ENCODE measurements at regions not wholly inside any gene's neighbourhood (a gene's known extent, or its start where the extent isn't known, plus 50 kb on each side); places are given as distances from the start of the nearest gene placed in this dataset.
A peak's percentile ranks its signal among the peaks of the same experiment; 100 is the strongest.

- TF ChIP-seq ZSCAN20 (CRISPR knock-in tag; IDR thresholded peaks at IDR 0.05; ENCODE audit: borderline replicate concordance) (no peak), BRF2 (CRISPR knock-in tag; IDR thresholded peaks at IDR 0.05) (no peak), PAF1 (CRISPR knock-in tag; IDR thresholded peaks at IDR 0.05) (no peak), CEBPB (IDR thresholded peaks at IDR 0.05; ENCODE audit: borderline replicate concordance, low read depth, low read length) (peak; percentile 81), ZNF143 (CRISPR knock-in tag; IDR thresholded peaks at IDR 0.05) (no peak), FOSL1 (CRISPR knock-in tag; IDR thresholded peaks at IDR 0.05; ENCODE audit: borderline replicate concordance) (no peak), ZNF33A (CRISPR knock-in tag; IDR thresholded peaks at IDR 0.05; ENCODE audit: borderline replicate concordance) (no peak), ZNF20 (CRISPR knock-in tag; IDR thresholded peaks at IDR 0.05) (no peak), ZBTB33 (CRISPR knock-in tag; IDR thresholded peaks at IDR 0.05) (no peak), BRD4 (CRISPR knock-in tag; IDR thresholded peaks at IDR 0.05) (no peak), DMAP1 (CRISPR knock-in tag; IDR thresholded peaks at IDR 0.05) (no peak), ZNF646 (CRISPR knock-in tag; IDR thresholded peaks at IDR 0.05) (no peak), TEAD3 (CRISPR knock-in tag; optimal IDR thresholded peaks at IDR 0.05; ENCODE audit: borderline replicate concordance) (no peak), IRF1 (CRISPR knock-in tag; IDR thresholded peaks at IDR 0.05; ENCODE audit: low read depth) (no peak), THRA (CRISPR knock-in tag; IDR thresholded peaks at IDR 0.05; ENCODE audit: borderline replicate concordance) (0 out of 2 replicates have a peak, but pooled peaks have one; percentile 30), SIX1 (CRISPR knock-in tag; IDR thresholded peaks at IDR 0.05; ENCODE audit: borderline replicate concordance) (peak; percentile 82; the same call in 1 of the 2 replicates)
Observed at GRCh38 chr3:161443921-161444693, 52.5 kb upstream of the OTOL1 start (continued).

Measured in HepG2 (cell line).